A172 (cell line): ENCODE measurements at regions not wholly inside any gene's neighbourhood (a gene's known extent, or its start where the extent isn't known, plus 50 kb on each side); places are given as distances from the start of the nearest gene placed in this dataset.
A peak's percentile ranks its signal among the peaks of the same experiment; 100 is the strongest.

Source experiments
- DNase-seq: peaks from one replicate; pipeline ENCODE4 v3.0.0-alpha.2; 2015; ENCODE audit warnings: low spot score

DNA sequence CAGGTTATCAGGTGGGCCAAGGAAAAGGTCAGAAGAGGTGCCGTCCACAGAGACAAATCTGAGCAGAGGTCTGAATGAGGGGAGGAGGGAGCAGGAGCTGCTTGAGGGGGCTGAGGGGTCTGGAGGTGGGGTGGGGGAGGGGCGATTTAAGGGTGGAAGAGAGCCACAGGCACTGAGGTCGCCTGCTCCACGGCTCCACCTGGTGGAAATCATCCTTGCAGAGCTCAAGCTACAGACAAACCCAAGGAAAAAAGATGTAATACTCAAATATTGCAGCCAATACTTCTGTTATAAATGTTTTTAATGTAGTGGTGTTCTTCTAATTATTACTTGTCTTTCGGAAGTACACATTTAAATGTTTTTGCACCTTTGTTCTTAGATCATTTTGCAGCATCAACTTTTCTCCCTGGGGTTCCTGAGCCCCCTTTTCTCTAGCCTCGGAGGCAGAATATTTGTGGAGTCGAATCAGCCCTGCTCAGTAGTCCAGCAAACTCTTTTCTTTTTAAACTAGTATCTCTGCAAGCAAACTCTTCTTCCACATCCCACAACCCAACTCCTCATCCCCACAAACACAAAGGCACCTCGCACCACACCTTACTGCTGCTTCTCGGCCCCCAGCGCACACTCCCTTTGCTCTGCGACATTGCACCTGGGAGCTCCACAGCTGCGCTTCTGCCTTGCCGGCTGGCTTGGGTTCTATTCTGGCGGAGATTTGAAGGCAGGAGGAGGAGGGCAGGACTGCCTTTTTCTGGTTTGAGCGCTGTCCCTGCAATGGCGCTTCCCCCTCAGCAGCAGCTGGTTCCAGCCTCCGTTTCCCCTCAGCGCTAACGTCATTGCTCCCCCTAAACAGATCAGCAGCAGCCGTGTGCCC is 51.0 kb upstream of the TFAP2A start:
- peak; percentile 57 for DNase-seq
